CD4-positive, alpha-beta T cell treated with Interleukin-6 for 4 hours (primary cell): ENCODE measurements at regions not wholly inside any gene's neighbourhood (a gene's known extent, or its start where the extent isn't known, plus 50 kb on each side); places are given as distances from the start of the nearest gene placed in this dataset.

Source experiments
- DNase-seq: peaks from one replicate; pipeline ENCODE4 v3.0.0-alpha.2; 2020; ENCODE audit warnings: mixed read lengths

DNA sequence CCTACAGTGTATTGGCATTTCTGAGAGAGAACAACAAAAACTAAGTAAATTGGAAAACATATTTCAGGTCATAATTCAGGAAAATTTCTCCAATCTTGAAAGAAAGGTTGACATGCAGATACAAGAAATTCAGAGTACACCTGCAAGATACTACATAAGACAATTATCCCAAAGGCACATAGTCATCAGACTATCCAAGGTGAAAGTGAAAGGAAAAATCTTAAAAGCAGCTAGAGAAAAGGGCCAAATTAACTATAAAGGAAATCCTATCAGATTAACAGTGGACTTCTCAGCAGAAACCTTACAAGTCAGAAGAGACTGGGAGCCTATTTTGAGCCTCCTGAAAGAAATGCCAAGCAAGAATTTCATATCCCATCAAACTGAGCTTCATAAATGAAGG lies 449.0 kb upstream of the MMADHC start:
- DNase-seq = no peak

DNA sequence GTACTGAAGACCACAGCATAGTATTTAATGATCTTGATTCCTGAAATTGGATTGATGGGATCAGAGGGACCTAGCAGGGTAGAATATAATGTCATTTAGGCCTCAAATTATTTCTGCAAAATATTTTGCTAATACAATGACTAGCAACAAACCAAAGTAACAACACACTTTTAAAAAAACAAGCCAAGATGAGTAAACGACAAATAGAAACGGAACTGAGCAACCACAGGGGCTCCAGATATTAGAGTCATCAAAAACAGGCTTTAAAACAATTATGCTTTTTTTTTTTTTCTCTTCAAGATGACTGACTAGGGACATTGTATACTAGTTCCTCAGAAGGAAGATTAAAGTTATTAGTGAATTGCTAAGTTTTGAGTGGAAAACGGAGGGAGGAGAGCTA lies 447.1 kb upstream of the MMADHC start:
- no peak for DNase-seq

DNA sequence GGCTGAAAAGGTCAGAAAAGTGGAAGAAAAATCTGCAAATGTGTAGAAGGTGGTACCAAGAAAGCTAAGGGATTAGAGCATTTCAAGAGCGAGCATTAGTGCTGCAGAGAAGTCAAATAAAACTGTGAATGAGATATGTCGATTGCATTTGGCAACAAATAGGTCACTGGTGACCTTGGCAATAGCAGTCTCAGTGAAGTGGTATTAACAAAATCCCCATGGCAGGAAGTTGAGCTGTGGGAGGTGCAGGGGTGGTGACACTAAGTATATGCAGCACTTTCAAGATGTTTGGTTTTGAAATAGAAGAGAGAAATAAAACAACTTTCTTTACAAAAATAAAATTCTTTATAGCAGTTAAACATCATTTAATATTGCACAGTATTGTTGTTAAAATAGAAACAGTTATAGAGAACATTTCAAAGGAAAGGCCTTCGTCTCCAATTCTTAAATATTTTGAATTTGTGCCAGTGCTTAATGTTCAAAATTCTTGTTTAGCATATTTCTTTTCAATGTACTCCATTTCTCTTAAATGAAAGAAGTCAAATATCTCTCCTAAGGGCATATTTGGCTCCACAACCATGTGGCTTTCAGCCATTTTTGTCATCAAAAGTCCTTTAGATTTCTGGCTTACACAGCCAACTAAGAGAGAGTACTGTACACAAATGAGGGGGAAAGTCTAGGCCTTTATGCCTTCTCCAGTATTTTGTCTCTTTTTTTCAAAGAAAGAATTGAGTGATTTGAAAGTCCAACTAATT lies 443.0 kb upstream of the MMADHC start:
- no peak for DNase-seq

DNA sequence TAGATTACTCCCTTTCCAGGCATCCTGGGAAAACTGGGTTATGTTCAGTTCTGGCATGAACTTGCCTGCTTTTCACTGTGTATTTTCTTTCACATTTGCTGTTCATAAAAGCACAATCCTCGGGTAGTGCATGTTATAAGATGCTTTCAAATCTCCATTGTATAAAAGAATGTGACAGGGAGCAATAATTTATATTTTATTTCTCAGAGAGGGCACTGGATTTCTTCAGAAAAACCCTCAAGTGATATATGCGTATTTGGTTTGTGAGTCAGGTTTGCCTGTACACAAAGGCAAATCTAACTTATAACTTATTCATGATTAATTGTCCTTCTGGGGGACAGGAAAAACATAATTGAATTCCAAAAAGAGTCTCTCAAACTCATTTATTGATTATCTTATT lies 440.7 kb upstream of the MMADHC start:
- no peak for DNase-seq

DNA sequence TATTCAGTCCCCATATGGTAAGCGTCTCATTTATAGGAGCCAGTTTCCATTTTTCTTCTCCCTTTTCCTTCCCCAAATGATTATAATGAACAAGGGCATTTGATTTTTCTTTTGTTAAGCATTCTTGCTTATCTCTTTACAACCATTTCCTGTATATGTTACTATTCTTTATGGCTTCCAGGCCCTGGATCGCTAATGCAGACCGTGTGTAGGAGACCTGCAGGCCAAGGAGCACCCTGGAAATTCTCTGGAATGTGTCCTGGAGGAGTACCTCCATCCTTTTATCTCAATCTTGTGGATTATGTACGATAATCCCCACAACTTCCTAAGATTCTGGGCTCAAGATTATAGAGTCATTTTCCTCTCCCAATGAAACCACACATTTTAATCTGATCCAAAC lies 439.6 kb upstream of the MMADHC start:
- DNase-seq = no peak

DNA sequence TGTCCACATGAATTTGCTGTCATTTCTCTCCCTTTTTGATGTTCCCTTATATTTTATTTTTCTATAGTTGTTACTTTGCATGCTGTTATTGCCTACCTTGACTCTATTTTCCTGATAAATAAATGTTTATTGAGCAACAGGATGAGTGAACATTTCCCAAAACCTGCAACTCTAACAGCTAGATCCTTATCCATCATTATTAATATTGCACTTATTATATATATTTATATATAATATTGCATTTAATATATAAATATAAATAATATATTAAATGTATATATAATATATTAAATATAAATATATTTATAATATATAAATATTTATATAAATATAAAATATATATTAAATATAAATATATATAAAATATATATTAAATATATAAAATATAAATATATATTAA lies 436.1 kb upstream of the MMADHC start:
- DNase-seq = no peak

DNA sequence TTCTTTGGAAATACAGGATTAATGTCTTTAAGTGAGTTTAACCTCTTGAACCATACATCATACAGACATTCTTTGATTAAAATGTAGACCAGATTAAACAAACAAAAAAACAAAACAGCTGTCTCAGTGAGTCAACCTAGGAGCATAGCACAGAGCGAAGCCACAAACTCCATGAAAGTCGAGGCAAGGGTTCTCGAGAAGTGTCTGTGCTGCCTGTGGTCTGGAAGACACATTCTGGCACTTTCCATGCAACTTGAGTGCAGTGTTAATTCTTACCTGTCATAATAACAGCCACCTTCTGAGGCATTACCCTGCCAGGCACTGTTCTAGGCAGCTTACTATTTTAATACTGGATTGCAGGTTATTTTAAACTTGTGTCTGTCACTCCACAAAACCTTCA lies 435.5 kb upstream of the MMADHC start:
- no peak for DNase-seq

DNA sequence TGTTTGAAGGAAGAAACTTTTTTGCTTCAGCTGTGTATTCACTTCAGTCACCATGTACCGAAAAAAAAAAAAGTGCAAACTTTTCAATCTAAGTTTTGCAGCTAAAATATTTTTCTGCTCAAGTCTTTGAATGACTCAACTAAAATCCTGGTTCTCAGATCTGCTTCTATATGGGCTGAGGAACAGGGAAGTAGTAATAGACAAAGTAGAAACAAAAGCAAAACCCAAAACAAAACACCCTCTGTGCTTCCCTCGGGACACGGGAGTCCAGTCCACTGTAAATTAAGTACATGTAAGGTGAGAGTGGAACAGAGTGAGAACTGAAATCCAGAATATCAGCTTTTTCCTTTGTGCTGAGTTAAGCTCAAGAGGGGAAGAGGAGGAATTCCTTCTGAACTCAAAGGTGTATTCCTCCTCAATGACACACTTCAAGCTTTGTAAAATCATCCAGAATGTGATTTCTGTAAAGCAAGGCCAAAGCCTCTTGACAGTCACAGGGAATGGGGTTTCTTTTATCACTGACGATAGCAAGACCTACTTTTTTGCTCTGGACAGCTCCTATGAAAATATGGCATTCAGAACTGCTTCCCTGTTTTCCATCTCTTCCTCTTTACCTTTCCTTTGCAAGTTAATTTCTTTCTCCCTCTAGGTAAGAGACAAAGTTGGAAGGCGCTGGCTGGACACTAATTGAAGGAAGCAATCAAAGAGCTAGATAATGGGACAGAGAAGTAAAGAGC lies 433.5 kb upstream of the MMADHC start:
- no peak for DNase-seq

DNA sequence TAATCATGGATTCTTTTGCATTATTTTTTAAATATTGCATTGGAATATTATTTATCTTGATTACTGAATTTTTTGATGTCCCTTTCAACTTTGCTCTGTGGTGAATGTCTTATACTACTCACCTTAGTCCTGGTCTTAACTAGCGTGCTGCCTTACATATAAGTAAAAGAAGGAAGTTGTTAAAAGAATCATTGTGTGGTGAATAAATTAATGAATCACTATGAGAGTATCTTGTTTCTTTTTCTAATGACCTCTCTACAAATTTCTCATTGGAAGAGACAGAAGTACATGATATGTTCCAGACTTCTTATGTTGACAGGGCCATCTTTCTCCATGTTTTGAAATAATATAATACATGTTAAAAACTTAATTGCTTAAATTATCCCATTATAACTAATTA lies 432.6 kb upstream of the MMADHC start:
- no peak for DNase-seq

DNA sequence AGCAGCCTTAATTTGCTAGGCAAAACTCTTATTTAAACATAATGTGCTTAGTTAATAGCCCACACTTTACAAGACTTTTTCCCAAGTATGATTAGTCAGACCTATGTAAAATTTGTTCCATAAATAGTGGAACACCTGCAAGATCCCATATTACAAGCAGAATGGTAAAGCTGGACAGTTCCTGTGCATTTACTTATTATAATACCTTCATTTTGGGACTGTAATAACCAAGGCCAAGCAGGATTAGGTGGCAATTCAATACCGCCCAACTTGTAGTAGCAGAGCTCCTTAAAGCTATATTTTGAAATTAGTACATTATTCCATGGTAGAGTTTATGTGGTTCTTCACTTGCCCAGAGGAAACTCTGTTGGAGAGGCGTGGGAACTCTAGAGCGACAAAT lies 431.5 kb upstream of the MMADHC start:
- DNase-seq = no peak

DNA sequence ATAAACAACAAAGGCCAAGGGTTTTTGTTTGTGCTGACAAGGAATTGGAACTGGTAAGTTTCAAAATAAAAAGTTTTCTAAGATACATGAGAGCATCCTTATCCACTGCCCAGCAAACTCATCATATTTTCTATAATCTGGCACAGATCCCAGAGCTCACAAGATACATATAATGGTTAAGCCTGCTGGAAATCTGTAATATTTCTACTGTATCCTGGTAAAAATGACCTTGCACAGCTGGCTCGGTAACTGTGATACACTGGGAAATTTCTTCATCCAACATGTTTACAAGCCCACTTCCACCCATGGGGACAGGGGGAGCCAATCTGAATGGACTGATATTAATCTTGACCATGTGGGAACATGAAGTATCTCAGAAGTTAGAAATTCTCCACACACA lies 425.4 kb upstream of the MMADHC start:
- no peak for DNase-seq

DNA sequence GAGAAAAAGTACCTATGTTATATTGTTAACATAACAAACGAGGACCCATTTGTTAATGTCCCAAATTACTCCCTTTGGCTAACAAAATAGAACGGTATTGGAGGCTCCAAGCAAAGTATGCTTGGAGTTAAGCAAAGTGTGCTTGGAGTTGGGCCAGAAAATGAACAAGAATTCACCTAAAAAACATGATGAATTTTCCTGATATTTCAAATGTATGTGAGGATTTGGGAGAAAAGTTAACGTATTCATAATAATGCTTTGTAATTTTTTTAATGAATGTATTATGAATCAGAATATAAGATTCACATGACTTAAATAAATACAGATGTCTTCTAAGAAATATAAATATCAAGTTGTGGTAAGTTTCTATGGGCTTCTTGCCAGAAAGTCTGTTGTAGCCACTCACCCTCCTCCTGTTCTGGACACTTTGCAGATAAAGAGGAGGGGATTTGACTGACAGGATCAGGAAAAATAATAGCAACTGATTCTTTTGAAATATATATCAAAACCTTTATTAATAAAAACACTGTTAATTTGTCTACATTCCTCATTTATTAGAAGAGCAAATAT lies 423.7 kb upstream of the MMADHC start:
- no peak for DNase-seq

DNA sequence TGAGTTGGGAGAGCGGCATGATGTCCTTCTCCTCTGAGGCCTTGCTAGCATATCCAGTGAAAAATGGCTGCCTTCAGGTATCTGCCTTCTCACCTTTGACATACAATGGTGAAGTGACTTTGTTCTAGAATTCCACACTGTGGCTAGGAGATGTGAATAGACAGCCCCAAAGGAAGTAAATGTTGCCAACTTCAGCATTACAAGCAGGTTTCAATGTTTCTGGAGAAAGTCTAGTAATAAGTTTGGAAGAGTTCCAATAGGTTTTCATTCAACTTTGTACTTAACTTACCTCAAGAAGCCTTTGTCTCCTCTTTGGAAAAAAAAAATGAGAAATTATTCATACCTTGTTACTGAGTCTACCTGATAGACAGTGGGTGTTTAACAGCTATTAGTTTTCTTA lies 421.3 kb upstream of the MMADHC start:
- no peak for DNase-seq

DNA sequence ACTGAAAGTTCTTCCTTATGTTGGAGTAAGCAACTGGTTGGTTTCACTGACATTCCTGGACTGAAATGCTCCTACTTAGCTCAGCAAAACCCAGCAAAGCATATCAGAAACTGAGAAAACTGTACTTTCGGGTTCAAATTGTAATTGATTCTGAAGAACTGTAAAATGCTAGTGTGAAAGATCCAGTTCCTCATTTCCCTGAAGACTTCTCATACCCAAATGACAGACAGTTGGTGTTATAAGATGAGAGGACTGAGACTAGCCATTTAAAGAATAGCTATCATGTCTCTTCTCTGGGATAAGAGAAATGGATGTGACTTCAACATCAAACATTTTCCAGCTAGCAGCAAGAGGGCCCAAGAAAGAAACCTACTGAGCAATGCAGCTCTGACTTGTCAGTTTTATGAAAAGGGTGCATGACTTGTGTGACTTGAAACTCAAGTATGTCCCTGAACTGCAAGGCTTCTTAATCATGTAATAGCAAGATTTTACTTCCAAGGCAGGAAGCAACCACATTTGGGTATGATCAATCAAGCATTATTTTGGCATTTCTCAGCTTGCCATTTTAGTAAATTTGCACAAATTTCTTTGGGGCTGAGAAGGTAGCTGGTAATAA lies 420.3 kb upstream of the MMADHC start:
- no peak for DNase-seq

DNA sequence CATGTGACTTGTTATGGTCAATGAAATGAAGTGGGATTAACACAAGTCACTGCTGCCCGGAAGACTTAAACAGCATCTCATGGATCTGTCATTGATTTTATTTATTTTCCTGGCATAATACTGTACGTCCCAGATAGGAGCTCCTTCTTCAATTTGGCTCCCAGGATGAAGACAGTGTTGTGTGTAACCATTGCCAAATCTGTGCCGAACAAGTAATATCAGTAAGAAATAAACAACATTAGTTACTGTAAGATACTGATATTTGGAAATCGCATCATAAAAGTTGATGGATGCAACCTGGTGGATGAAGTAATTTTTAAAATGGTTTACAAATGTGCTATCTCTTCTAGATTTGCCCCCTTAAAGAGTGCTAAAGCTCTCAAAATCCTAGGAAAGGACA lies 419.0 kb upstream of the MMADHC start:
- no peak for DNase-seq

DNA sequence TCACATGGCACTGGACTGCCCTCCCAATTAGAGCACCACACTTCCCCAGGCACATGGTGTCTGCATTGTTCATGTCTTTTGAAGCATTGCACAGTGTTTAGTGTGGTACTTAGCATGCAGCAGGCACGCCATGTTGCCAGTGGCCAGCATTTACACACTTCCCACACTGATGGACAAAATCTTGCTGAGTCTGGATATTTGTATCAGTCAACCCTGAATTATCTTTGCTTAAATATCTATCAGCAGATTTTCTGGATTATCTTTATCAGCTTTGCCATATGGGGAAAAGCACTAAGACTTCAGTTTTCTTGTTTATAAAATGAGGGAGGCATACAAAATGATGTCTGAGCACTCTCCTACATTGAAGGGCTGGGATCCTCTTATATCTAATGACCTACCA lies 416.0 kb upstream of the MMADHC start:
- no peak for DNase-seq

DNA sequence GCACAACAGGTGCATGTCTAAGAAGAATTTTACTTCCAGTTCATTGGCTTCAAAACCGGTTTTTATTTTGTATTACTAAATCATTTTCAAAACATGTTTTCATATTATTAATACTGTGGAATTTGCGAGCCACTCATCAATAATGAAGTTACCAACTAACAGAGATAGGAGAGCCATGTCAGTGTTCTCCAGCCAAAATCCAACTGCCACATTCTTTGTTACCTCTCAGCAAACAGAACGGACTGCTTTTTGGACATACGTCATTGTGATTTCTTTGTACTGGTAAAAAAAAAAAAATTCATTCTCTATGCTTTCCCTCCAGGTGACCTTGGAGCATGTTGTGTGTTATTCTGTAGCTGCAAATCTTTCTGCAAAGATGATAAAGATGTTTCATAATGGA lies 414.2 kb upstream of the MMADHC start:
- DNase-seq = no peak

DNA sequence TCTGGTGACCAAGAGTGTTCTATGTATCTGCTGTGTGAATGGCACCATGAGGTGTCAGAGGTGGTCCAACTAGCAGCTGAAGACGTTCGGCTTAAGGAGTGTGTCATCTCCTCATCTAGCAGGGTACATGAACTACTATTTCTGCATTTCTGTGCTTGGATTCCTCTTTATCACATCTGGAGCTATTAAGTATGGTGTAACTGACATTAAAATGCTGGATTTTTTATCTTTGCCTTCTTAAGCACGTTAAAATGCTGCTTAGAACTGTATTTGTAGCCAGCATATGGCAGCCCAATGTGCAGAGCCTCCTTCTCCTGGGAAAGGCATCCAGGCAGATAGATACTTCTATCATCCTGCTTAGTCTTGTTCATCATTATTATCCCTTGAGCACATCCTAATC lies 409.3 kb upstream of the MMADHC start:
- DNase-seq = no peak

DNA sequence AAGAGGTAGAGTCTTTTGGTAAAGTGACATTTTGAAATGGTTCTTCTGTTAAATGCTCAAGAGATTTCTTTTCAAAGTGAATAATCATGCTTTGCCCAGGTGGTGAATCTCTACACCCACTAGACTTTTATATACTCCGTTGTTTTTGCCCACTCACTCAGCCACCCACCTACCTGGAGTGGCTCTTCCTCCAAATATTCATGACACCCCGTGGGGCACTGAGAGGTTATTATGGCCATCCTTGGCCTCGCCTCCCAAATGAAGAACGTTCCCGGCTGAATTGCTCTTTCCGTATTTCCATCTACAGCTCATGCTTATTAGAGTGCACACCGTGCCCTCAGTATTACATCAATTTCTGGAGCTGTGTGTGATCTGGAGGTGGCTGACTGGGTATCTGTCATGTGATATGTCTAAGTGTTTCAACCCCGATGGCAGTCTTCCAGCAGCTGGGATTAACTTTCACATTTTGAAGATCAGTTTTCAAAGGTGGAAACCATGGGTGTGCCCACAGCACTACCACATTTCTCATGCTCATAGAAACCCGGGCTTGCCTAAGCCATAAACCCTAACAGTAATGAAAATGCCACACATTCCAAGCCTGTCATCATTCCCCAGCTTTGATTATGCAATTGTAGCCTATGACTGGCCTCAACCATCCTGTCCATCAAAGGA lies 406.6 kb upstream of the MMADHC start:
- DNase-seq = no peak

DNA sequence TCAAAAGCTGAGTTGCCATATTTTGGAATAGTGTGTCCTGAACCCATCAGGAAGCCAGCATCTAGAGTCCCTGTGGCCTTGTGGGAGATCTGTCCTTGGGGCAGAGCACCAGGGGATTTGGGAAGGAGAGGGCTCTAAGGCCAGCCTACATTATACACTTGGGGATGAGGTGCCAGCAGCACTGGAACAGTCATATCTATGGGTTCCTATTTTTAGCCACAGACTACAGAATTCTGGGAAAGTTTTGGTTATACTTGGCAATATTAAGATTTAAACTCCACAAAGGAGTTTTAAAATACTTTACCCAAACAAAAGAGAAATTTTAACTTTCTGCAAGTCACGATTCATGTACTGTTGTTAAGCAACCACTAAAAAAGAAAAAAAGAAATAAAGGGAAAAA lies 405.7 kb upstream of the MMADHC start:
- no peak for DNase-seq

DNA sequence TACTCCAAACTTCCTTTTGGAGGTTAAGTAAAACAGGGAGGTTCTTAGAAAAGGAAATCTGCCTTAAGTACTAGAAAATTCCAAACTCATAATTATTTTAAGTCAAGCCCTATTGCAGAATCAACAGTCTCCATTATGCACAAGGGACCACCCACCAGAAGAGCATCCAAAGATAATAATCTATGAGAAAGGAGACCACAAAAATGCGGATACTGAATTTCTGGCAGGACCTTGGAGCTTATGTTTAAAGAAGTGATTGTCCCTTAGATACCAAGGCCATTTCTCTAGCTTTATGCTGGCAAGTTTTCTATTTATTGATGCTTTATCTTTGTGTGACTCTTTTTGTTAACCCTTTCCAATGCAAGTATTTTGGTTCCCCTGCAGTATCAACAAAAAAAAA lies 404.0 kb upstream of the MMADHC start:
- DNase-seq = no peak

DNA sequence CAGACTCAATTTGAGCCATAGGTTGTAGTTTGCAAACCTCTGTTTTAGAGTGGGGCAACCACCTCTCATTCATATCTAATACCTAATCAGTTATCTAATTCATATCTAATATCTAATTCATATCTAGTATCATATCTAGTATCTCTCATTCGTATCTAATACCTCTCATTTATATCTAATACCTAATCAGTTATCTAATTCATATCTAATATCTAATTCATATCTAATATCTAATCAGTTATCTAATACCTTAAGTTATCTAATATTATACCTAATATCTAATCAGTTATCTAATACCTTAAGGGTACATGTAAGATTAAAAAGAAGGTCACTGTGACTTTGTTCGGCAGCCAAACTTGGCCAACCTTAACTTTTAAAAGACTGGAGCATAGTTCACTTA lies 403.4 kb upstream of the MMADHC start:
- no peak for DNase-seq

DNA sequence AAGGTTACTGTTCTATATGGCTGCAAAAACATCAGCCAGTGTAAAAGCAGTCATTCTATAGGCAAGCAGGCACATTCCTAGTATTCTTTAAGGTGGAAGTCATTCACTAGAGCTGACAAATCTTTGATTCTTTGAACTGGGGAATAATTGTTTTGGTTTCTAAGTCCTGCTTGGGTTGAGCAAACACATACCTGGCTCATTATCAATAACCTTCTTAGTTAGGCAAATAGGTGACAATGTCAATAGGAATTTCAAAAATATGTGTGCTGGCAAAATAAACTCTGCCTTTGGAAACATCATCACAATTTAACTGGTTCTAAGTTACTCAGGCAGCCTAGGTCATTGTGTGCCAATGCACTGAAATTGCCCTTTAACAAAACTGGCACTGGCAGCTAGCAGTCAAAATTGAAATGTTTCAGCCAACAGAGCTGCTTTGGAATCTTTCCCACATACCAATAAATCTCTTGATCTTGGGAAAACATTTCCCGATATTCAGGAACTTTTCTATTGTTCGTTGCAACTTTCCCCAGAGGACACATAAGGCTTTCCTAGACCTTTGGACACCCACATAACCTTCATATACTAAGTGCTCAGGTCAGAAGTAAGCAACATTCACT lies 402.0 kb upstream of the MMADHC start:
- no peak for DNase-seq
